ENCODE measurements at regions not wholly inside any gene's neighbourhood (a gene's known extent, or its start where the extent isn't known, plus 50 kb on each side); places are given as distances from the start of the nearest gene placed in this dataset.

DNA sequence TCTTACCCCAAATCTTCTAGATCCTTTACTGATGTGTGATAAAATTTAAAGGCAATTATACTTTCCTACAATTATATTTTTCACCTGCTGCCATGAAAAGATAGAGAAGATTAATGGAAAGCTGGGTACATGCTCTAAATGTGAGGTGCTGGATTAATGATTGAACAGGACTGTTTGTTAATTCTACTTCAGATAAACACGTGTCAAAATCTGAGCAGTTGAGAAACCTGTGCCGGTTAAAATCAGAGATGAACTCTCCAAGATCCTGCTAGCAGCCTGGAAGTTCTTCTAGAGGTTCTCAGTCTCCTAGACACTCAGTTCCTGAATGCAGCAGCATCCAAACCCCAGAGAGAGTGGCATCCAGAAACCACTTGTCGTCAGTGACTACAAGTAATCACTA lies 69.2 kb downstream of the INHBA start:
- POLR2A ChIA-PET, result no interaction called here
- Histone ChIP-seq H3K27ac (ENCODE audit: low read length in 2 of 2) (no peak overlapping the region), H3K27me3 (replicated peaks in 1 of 4; ENCODE audit: control extremely low read depth in 1 of 4, control insufficient read depth in 3 of 4, insufficient read depth in 4 of 4, low read length in 3 of 4) (no peaks in the 10 kb centered on the region), H3K9me3 (ENCODE audit: control extremely low read depth in 1 of 3, control insufficient read depth in 2 of 3, insufficient read depth in 1 of 3, low read length in 2 of 3) (no peaks in the 10 kb centered on the region), H4K20me1 (ENCODE audit: control insufficient read depth, insufficient read depth, low read length, poor library complexity, severe bottlenecking) (no peaks in the 10 kb centered on the region), H3K4me3 (ENCODE audit: control extremely low read depth in 1 of 5, extremely low read depth in 1 of 5, insufficient read depth in 1 of 5, low read depth in 2 of 5, low read length in 4 of 5) (no peak overlapping the region), H3K4me1 (ENCODE audit: control insufficient read depth in 2 of 2, insufficient read depth in 2 of 2, low read length in 2 of 2) (peaks cover 0 to 7% of the 10 kb centered on the region in 2 donors), H3K9ac (ENCODE audit: low read length) (no peak overlapping the region), H2AFZ (ENCODE audit: insufficient read depth, low read depth, low read length, poor library complexity, severe bottlenecking) (no peak overlapping the region), H3K79me2 (ENCODE audit: control insufficient read depth, insufficient read depth, low read length) (no peaks in the 10 kb centered on the region), H3K36me3 (replicated peaks in 1 of 2; ENCODE audit: control extremely low read depth in 1 of 2, control insufficient read depth in 1 of 2, extremely low read depth in 1 of 2, insufficient read depth in 2 of 2, low read length in 1 of 2) (no peaks in the 10 kb centered on the region), H3K4me2 (replicated peaks; ENCODE audit: low read depth, low read length, poor library complexity, severe bottlenecking) (no peak overlapping the region)
- no peak overlapping the region for H3K4me3 Mint-ChIP-seq
- no peak for DNase-seq
- H3K27ac Mint-ChIP-seq, result no peak overlapping the region
- TF ChIP-seq EZH2 (IDR thresholded peaks at IDR 0.05; ENCODE audit: borderline replicate concordance, insufficient read depth, low read depth, low read length, poor library complexity, severe bottlenecking), result no peak
- TF ChIP-seq, protein P1, sequence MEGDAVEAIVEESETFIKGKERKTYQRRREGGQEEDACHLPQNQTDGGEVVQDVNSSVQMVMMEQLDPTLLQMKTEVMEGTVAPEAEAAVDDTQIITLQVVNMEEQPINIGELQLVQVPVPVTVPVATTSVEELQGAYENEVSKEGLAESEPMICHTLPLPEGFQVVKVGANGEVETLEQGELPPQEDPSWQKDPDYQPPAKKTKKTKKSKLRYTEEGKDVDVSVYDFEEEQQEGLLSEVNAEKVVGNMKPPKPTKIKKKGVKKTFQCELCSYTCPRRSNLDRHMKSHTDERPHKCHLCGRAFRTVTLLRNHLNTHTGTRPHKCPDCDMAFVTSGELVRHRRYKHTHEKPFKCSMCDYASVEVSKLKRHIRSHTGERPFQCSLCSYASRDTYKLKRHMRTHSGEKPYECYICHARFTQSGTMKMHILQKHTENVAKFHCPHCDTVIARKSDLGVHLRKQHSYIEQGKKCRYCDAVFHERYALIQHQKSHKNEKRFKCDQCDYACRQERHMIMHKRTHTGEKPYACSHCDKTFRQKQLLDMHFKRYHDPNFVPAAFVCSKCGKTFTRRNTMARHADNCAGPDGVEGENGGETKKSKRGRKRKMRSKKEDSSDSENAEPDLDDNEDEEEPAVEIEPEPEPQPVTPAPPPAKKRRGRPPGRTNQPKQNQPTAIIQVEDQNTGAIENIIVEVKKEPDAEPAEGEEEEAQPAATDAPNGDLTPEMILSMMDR (IDR thresholded peaks at IDR 0.05), result no peak
- peaks cover 9% of the 10 kb centered on the region for H3K4me1 Mint-ChIP-seq
- no CpG with 5 or more reads among the region's 3 CpGs for whole genome bisulfite sequencing (ENCODE audit: insufficient coverage)
- intact Hi-C loops (cut with micrococcal nuclease), result no loop called here
- CTCF ChIA-PET, result no interaction called here
- no peaks in the 10 kb centered on the region for H3K27me3 Mint-ChIP-seq
- H3K9me3 Mint-ChIP-seq (ENCODE audit: insufficient read depth), result no peaks in the 10 kb centered on the region
- ATAC-seq (ENCODE audit: low read depth), result no peak

DNA sequence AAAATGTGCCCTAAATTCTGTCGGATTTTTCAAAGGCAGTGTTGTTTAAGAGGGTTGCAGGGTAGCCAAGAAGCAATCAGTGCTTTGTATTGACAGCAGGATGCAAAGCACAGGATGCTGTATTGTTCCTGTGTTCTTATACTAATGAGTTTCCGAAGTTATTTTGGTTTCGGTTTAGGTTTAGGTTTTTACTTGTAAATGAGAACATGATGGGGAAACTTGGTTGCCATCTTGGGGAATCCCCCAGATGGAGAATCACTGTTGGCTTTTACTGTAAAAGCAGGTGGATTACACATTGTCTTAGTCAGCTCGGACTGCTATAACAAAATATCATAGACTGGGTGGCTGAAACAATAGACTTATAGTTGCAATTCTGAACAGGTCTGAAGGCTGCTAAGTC lies 72.1 kb downstream of the INHBA start:
- H3K4me1 Mint-ChIP-seq, result peaks cover 9% of the 10 kb centered on the region
- no peak overlapping the region for H3K4me3 Mint-ChIP-seq
- DNase-seq (peak; percentile 41), ATAC-seq (ENCODE audit: low read depth) (peak; percentile 31)
- Histone ChIP-seq H2AFZ (ENCODE audit: insufficient read depth, low read depth, low read length, poor library complexity, severe bottlenecking) (peak overlapping the region; percentile 40), H3K4me2 (replicated peaks; ENCODE audit: low read depth, low read length, poor library complexity, severe bottlenecking) (peak overlapping the region; percentile 30), H3K4me3 (ENCODE audit: control extremely low read depth in 1 of 5, extremely low read depth in 1 of 5, insufficient read depth in 1 of 5, low read depth in 2 of 5, low read length in 4 of 5) (no peak overlapping the region), H3K36me3 (replicated peaks in 1 of 2; ENCODE audit: control extremely low read depth in 1 of 2, control insufficient read depth in 1 of 2, extremely low read depth in 1 of 2, insufficient read depth in 2 of 2, low read length in 1 of 2) (no peaks in the 10 kb centered on the region), H3K9ac (ENCODE audit: low read length) (no peak overlapping the region), H3K27ac (ENCODE audit: low read length in 2 of 2) (no peak overlapping the region), H3K4me1 (ENCODE audit: control insufficient read depth in 2 of 2, insufficient read depth in 2 of 2, low read length in 2 of 2) (peaks cover 0 to 7% of the 10 kb centered on the region in 2 donors), H3K79me2 (ENCODE audit: control insufficient read depth, insufficient read depth, low read length) (no peaks in the 10 kb centered on the region), H3K27me3 (replicated peaks in 1 of 4; ENCODE audit: control extremely low read depth in 1 of 4, control insufficient read depth in 3 of 4, insufficient read depth in 4 of 4, low read length in 3 of 4) (no peaks in the 10 kb centered on the region), H4K20me1 (ENCODE audit: control insufficient read depth, insufficient read depth, low read length, poor library complexity, severe bottlenecking) (no peaks in the 10 kb centered on the region), H3K9me3 (ENCODE audit: control extremely low read depth in 1 of 3, control insufficient read depth in 2 of 3, insufficient read depth in 1 of 3, low read length in 2 of 3) (no peaks in the 10 kb centered on the region)
- ChIA-PET CTCF (no interaction called here), POLR2A (no interaction called here)
- H3K27me3 Mint-ChIP-seq, result no peaks in the 10 kb centered on the region
- no peaks in the 10 kb centered on the region for H3K9me3 Mint-ChIP-seq (ENCODE audit: insufficient read depth)
- TF ChIP-seq EZH2 (IDR thresholded peaks at IDR 0.05; ENCODE audit: borderline replicate concordance, insufficient read depth, low read depth, low read length, poor library complexity, severe bottlenecking), result no peak
- TF ChIP-seq, protein P1 (IDR thresholded peaks at IDR 0.05), result no peak
- H3K27ac Mint-ChIP-seq, result no peak overlapping the region
- intact Hi-C loops (cut with micrococcal nuclease), result no loop called here
- WGBS (ENCODE audit: insufficient coverage), result 21% methylated on average over 3 of the region's 4 CpGs
